Natural killer cell (primary cell): ENCODE measurements at regions not wholly inside any gene's neighbourhood (a gene's known extent, or its start where the extent isn't known, plus 50 kb on each side); places are given as distances from the start of the nearest gene placed in this dataset.

Experiments used
- ATAC-seq, 3 donors: fragments of 150-1000 bp in 2 of 3; fragments of 200-7000 bp in 1 of 3; cut with Tn5 transposase; 1 replicate in 1 of 3; 2 replicates in 2 of 3; pipeline ENCODE4 v1.10.0; 2021; ENCODE audit warnings: mild to moderate bottlenecking in 2 of 3, moderate library complexity in 2 of 3
- DNase-seq, 2 donors: peaks; one replicate each; pipeline versions ENCODE4 v3.0.0 to v3.0.0-alpha.2; 2013 to 2021; ENCODE audit warnings: mixed read lengths in 1 of 2
- H3K27ac ChIP-seq: one replicate; pipeline ENCODE4 v1.5.1; 2013; ENCODE audit warnings: mild to moderate bottlenecking, low read length
- H3K27me3 ChIP-seq: one replicate; pipeline ENCODE4 v1.6.1; 2013; ENCODE audit warnings: low read length; ENCODE audit not compliant: control insufficient read depth, insufficient read depth
- H3K36me3 ChIP-seq: one replicate; pipeline ENCODE4 v1.6.1; 2013; ENCODE audit warnings: low read length; ENCODE audit not compliant: control insufficient read depth, insufficient read depth
- H3K4me1 ChIP-seq: one replicate; pipeline ENCODE4 v1.6.1; 2013; ENCODE audit warnings: low read length; ENCODE audit not compliant: control insufficient read depth, insufficient read depth
- H3K4me3 ChIP-seq: one replicate; pipeline ENCODE4 v1.5.1; 2013; ENCODE audit warnings: low read length
- H3K9me3 ChIP-seq: one replicate; pipeline ENCODE4 v1.6.1; 2013; ENCODE audit warnings: low read length; ENCODE audit not compliant: control insufficient read depth, insufficient read depth
- H3K27ac Mint-ChIP-seq, 2 donors: one replicate each; pipeline ENCODE4 v1.8.0; 2022; ENCODE audit warnings: mild to moderate bottlenecking in 2 of 2, mixed read lengths in 2 of 2, moderate library complexity in 1 of 2
- H3K27me3 Mint-ChIP-seq, 2 donors: one replicate each; pipeline ENCODE4 v1.8.0; 2022; ENCODE audit warnings: low read depth in 2 of 2, mixed read lengths in 2 of 2
- H3K36me3 Mint-ChIP-seq: one replicate; pipeline ENCODE4 v1.8.0; 2022; ENCODE audit warnings: mixed read lengths
- H3K4me1 Mint-ChIP-seq, 2 donors: one replicate each; pipeline ENCODE4 v1.8.0; 2022; ENCODE audit warnings: mixed read lengths in 2 of 2
- H3K4me3 Mint-ChIP-seq: one replicate; pipeline ENCODE4 v1.8.0; 2022; ENCODE audit warnings: mild to moderate bottlenecking, moderate library complexity, mixed read lengths
- H3K9me3 Mint-ChIP-seq, 2 donors: one replicate each; pipeline ENCODE4 v1.8.0; 2022; ENCODE audit warnings: mixed read lengths in 2 of 2
- CTCF ChIP-seq: fragments of 200-600 bp; IDR thresholded peaks from one replicate; pipeline ENCODE4 v1.8.0; 2022; ENCODE audit warnings: antibody characterized with exemption
- WGBS: methylation state at CpG from one replicate; pipeline ENCODE4 v1.1.7; 2013; ENCODE audit warnings: missing lambda C conversion rate; ENCODE audit not compliant: insufficient coverage; 5-methylcytosine and 5-hydroxymethylcytosine counted together
- intact Hi-C: fragments of 100-400 bp; cut with micrococcal nuclease; formaldehyde crosslinking; loops from one replicate; pipeline ENCODE4 v1.14.2; 2022

- no peak for DNase-seq
- H3K4me3 Mint-ChIP-seq = no peak overlapping the region
- Histone ChIP-seq H3K9me3 (no peaks in the 10 kb centered on the region), H3K36me3 (no peaks in the 10 kb centered on the region), H3K27ac (no peak overlapping the region), H3K4me3 (no peak overlapping the region), H3K27me3 (no peaks in the 10 kb centered on the region), H3K4me1 (no peaks in the 10 kb centered on the region)
- H3K27me3 Mint-ChIP-seq = no peaks in the 10 kb centered on the region
- peaks cover 8% of the 10 kb centered on the region for H3K36me3 Mint-ChIP-seq
- peaks cover 10 to 14% of the 10 kb centered on the region in 2 donors for H3K9me3 Mint-ChIP-seq
- no peak for TF ChIP-seq CTCF
- ATAC-seq = no peak
- intact Hi-C loops = no loop called here
- 61% methylated on average over 2 of the region's 3 CpGs for WGBS
- H3K27ac Mint-ChIP-seq = no peak overlapping the region
- H3K4me1 Mint-ChIP-seq = no peaks in the 10 kb centered on the region
Measured at GRCh38 chr7:53446170-53446569, 410.7 kb downstream of the POM121L12 start.

GRCh38 chr7:53458636-53459035 lies 423.2 kb downstream of the POM121L12 start:
- H3K27ac ChIP-seq = no peak overlapping the region
- Mint-ChIP-seq H3K27me3 (no peaks in the 10 kb centered on the region), H3K4me1 (no peaks in the 10 kb centered on the region), H3K9me3 (peaks cover 6 to 13% of the 10 kb centered on the region in 2 donors), H3K36me3 (no peaks in the 10 kb centered on the region), H3K27ac (no peak overlapping the region), H3K4me3 (no peak overlapping the region)
- H3K27me3 ChIP-seq = no peaks in the 10 kb centered on the region
- intact Hi-C loops = no loop called here
- TF ChIP-seq CTCF = no peak
- H3K4me3 ChIP-seq = no peak overlapping the region
- 94% methylated on average over 3 of the region's 3 CpGs for WGBS
- DNase-seq (no peak), ATAC-seq (no peak)
- H3K9me3 ChIP-seq = no peaks in the 10 kb centered on the region
- H3K4me1 ChIP-seq = no peaks in the 10 kb centered on the region
- no peaks in the 10 kb centered on the region for H3K36me3 ChIP-seq

- H3K27me3 Mint-ChIP-seq = no peaks in the 10 kb centered on the region
- Histone ChIP-seq H3K4me1 (no peaks in the 10 kb centered on the region), H3K36me3 (no peaks in the 10 kb centered on the region), H3K27ac (no peak overlapping the region), H3K4me3 (no peak overlapping the region), H3K27me3 (no peaks in the 10 kb centered on the region), H3K9me3 (peaks cover 4% of the 10 kb centered on the region)
- DNase-seq (no peak), ATAC-seq (no peak)
- 100% methylated on average over 1 of the region's 2 CpGs for WGBS
- no peak overlapping the region for H3K4me3 Mint-ChIP-seq
- no peak for TF ChIP-seq CTCF
- peaks cover 7 to 20% of the 10 kb centered on the region in 2 donors for H3K9me3 Mint-ChIP-seq
- no peak overlapping the region for H3K27ac Mint-ChIP-seq
- H3K36me3 Mint-ChIP-seq = no peaks in the 10 kb centered on the region
- H3K4me1 Mint-ChIP-seq = no peaks in the 10 kb centered on the region
- intact Hi-C loops = no loop called here
Measured at GRCh38 chr7:53466371-53466770, 430.9 kb downstream of the POM121L12 start.

- no peak for DNase-seq
- Histone ChIP-seq H3K36me3 (no peaks in the 10 kb centered on the region), H3K4me3 (no peak overlapping the region), H3K4me1 (no peaks in the 10 kb centered on the region), H3K9me3 (peaks cover 11% of the 10 kb centered on the region), H3K27ac (no peak overlapping the region), H3K27me3 (no peaks in the 10 kb centered on the region)
- WGBS = 61% methylated on average over 2 of the region's 4 CpGs
- intact Hi-C loops = no loop called here
- no peak for ATAC-seq
- Mint-ChIP-seq H3K27me3 (no peaks in the 10 kb centered on the region), H3K27ac (no peak overlapping the region), H3K4me1 (no peaks in the 10 kb centered on the region), H3K9me3 (peaks cover 9 to 17% of the 10 kb centered on the region in 2 donors), H3K36me3 (peaks cover 17% of the 10 kb centered on the region), H3K4me3 (no peak overlapping the region)
- no peak for TF ChIP-seq CTCF
Measured at GRCh38 chr7:53470336-53470970, 435.0 kb downstream of the POM121L12 start.
